Activated CD4-positive, alpha-beta T cell treated with anti-CD3 and anti-CD28 coated beads for 4 hours (primary cell): ENCODE measurements at regions not wholly inside any gene's neighbourhood (a gene's known extent, or its start where the extent isn't known, plus 50 kb on each side); places are given as distances from the start of the nearest gene placed in this dataset.
"Not testable (repeated sequence)": the region's sequence is repeated elsewhere in the genome, so short reads cannot be mapped to it uniquely, and the experiment has no call there.

Source experiments
- DNase-seq, 2 donors: peaks; one replicate each; pipeline ENCODE4 v3.0.0-alpha.2; 2020

- no peak for DNase-seq
Observed at GRCh38 chr2:235413064-235413463, 80.8 kb upstream of the AGAP1 start.

- DNase-seq = no peak
Observed at GRCh38 chr2:235414422-235414821, 79.4 kb upstream of the AGAP1 start.

GRCh38 chr2:235416858-235417499, 76.9 kb upstream of the AGAP1 start:
- DNase-seq = no peak

- no peak for DNase-seq
Observed at GRCh38 chr2:235418918-235419317, 74.9 kb upstream of the AGAP1 start.

GRCh38 chr2:235419996-235420395, 73.8 kb upstream of the AGAP1 start:
- DNase-seq = no peak

- no peak for DNase-seq
Observed at GRCh38 chr2:235421618-235422017, 72.2 kb upstream of the AGAP1 start.

GRCh38 chr2:235430366-235431083, 63.3 kb upstream of the AGAP1 start:
- no peak for DNase-seq

GRCh38 chr2:235432741-235433520, 60.9 kb upstream of the AGAP1 start:
- no peak for DNase-seq

GRCh38 chr2:235433860-235434259, 60.0 kb upstream of the AGAP1 start:
- no peak for DNase-seq

GRCh38 chr2:235439959-235440662, 53.7 kb upstream of the AGAP1 start:
- no peak for DNase-seq

- DNase-seq = not testable (repeated sequence)
Observed at GRCh38 chr2:235443580-235443979, 50.3 kb upstream of the AGAP1 start.
